ENCODE measurements at regions not wholly inside any gene's neighbourhood (a gene's known extent, or its start where the extent isn't known, plus 50 kb on each side); places are given as distances from the start of the nearest gene placed in this dataset.
"Not testable (repeated sequence)": the region's sequence is repeated elsewhere in the genome, so short reads cannot be mapped to it uniquely, and the experiment has no call there.

DNA sequence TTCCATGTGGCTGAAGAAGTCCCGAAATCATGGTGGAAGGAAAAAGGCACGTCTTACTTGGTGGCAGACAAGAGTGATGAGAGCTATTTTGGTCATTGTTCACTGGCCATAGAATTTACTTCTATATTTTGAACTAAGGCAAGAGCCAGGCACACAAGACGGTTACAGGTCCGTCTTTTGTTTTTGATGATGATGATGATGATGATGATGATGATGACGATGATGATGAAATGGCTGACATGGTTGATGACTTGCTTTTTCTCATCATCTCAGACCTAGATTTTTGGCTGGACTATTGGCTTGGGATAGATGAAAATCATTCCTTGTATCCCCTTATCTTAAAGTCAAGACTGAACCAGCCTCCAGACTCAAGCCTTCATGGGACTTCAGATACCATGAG lies 88.7 kb upstream of the ZNF195 start:
- H3K18ac ChIP-seq (ENCODE audit: extremely low read depth, low read length); H3K9me3 ChIP-seq (ENCODE audit: insufficient read depth in 2 of 2, low read depth in 1 of 2, low read length in 1 of 2); H3K27ac ChIP-seq (ENCODE audit: low read depth, low read length); FAIRE-seq; H3K56ac ChIP-seq (replicated peaks; ENCODE audit: insufficient read length, low read depth, low read length); H3K23ac ChIP-seq (ENCODE audit: insufficient read length); H3K4me3 ChIP-seq (ENCODE audit: extremely low read depth in 1 of 4, insufficient read depth in 2 of 4, low read depth in 3 of 4, low read length in 4 of 4); H2BK15ac ChIP-seq (ENCODE audit: low read length); H2BK5ac ChIP-seq (ENCODE audit: low read depth, low read length); H3K4me2 ChIP-seq (ENCODE audit: insufficient read depth in 1 of 2, low read depth in 2 of 2, low read length in 2 of 2); H3K79me2 ChIP-seq (ENCODE audit: control insufficient read depth in 1 of 2, insufficient read depth in 2 of 2, low read length in 2 of 2); H3K27me3 ChIP-seq (replicated peaks in 1 of 4; ENCODE audit: control insufficient read depth in 3 of 4, extremely low read depth in 1 of 4, insufficient read depth in 3 of 4, low read length in 3 of 4); H4K5ac ChIP-seq (ENCODE audit: insufficient read length, low read depth, low read length); H2BK120ac ChIP-seq (replicated peaks; ENCODE audit: low read depth, low read length); H2AFZ ChIP-seq (ENCODE audit: low read length); H3K4me1 ChIP-seq (replicated peaks in 1 of 4; ENCODE audit: control insufficient read depth in 3 of 4, insufficient read depth in 4 of 4, low read length in 3 of 4); H3K36me3 ChIP-seq (ENCODE audit: control insufficient read depth in 2 of 4, insufficient read depth in 4 of 4, low read length in 3 of 4); H3K9ac ChIP-seq (replicated peaks in 1 of 4; ENCODE audit: extremely low read depth in 1 of 4, low read depth in 3 of 4, low read length in 3 of 4); H3K4ac ChIP-seq (replicated peaks; ENCODE audit: insufficient read length, low read depth, low read length); DNase-seq (ENCODE audit: low read depth in 1 of 2, low spot score in 2 of 2); POLR2A ChIA-PET (ENCODE audit: partially characterized antibody); H3K23me2 ChIP-seq (ENCODE audit: low read depth, low read length); H3K79me1 ChIP-seq (ENCODE audit: low read depth, low read length); H2BK20ac ChIP-seq (ENCODE audit: low read length); H4K91ac ChIP-seq (replicated peaks; ENCODE audit: insufficient read length, low read length); H3K14ac ChIP-seq (ENCODE audit: insufficient read length); H4K8ac ChIP-seq (ENCODE audit: extremely low read depth, insufficient read depth, low read length); CTCF ChIA-PET (ENCODE audit: partially characterized antibody); H2BK12ac ChIP-seq (ENCODE audit: low read depth, low read length); H2AK5ac ChIP-seq (ENCODE audit: low read depth, low read length); H4K20me1 ChIP-seq (replicated peaks in 1 of 2; ENCODE audit: control insufficient read depth in 1 of 2, insufficient read depth in 2 of 2, low read length in 2 of 2): not testable (repeated sequence)
- 88% methylated on average over 5 of the region's 5 CpGs; no CpG with 5 or more reads in 1 of the 2 experiments for WGBS, 2 experiments (ENCODE audit: extremely low coverage in 1 of 2, insufficient coverage in 1 of 2, insufficient read length in 1 of 2, insufficient replicate concordance in 2 of 2, low coverage in 1 of 2, low lambda C conversion rate in 2 of 2, missing lambda C conversion rate in 1 of 2)

DNA sequence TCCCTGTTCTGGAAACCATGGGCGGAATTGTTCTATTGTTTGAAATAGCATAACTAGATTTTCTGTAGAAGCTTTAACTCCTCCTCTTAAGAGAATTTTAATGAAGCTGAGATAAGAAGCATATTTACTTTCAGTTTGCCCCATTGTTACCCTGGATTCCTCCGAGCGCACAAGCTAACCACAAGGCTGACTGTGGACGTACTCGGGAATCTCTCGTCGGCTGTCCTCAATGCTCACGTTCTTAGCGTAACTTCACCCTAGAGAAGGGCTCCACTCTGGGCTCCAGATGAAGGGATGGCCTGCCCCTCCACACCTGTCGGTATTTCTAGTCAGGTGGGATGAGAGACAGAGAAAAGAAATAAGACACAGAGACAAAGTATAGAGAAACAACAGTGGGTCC lies 76.7 kb upstream of the ZNF195 start:
- H2BK120ac ChIP-seq (replicated peaks; ENCODE audit: low read depth, low read length); H4K91ac ChIP-seq (replicated peaks; ENCODE audit: insufficient read length, low read length); H3K4me2 ChIP-seq (ENCODE audit: insufficient read depth in 1 of 2, low read depth in 2 of 2, low read length in 2 of 2); H3K4ac ChIP-seq (replicated peaks; ENCODE audit: insufficient read length, low read depth, low read length); POLR2A ChIA-PET (ENCODE audit: partially characterized antibody); H3K23me2 ChIP-seq (ENCODE audit: low read depth, low read length); H3K56ac ChIP-seq (replicated peaks; ENCODE audit: insufficient read length, low read depth, low read length); H3K27me3 ChIP-seq (replicated peaks in 1 of 4; ENCODE audit: control insufficient read depth in 3 of 4, extremely low read depth in 1 of 4, insufficient read depth in 3 of 4, low read length in 3 of 4); H2AFZ ChIP-seq (ENCODE audit: low read length); H2AK5ac ChIP-seq (ENCODE audit: low read depth, low read length); H3K14ac ChIP-seq (ENCODE audit: insufficient read length); H4K20me1 ChIP-seq (replicated peaks in 1 of 2; ENCODE audit: control insufficient read depth in 1 of 2, insufficient read depth in 2 of 2, low read length in 2 of 2); H3K27ac ChIP-seq (ENCODE audit: low read depth, low read length); H3K4me1 ChIP-seq (replicated peaks in 1 of 4; ENCODE audit: control insufficient read depth in 3 of 4, insufficient read depth in 4 of 4, low read length in 3 of 4); H3K79me1 ChIP-seq (ENCODE audit: low read depth, low read length); H2BK12ac ChIP-seq (ENCODE audit: low read depth, low read length); H4K5ac ChIP-seq (ENCODE audit: insufficient read length, low read depth, low read length); H3K36me3 ChIP-seq (ENCODE audit: control insufficient read depth in 2 of 4, insufficient read depth in 4 of 4, low read length in 3 of 4); H3K9ac ChIP-seq (replicated peaks in 1 of 4; ENCODE audit: extremely low read depth in 1 of 4, low read depth in 3 of 4, low read length in 3 of 4); H4K8ac ChIP-seq (ENCODE audit: extremely low read depth, insufficient read depth, low read length); FAIRE-seq; H3K4me3 ChIP-seq (ENCODE audit: extremely low read depth in 1 of 4, insufficient read depth in 2 of 4, low read depth in 3 of 4, low read length in 4 of 4); DNase-seq (ENCODE audit: low read depth in 1 of 2, low spot score in 2 of 2); H3K79me2 ChIP-seq (ENCODE audit: control insufficient read depth in 1 of 2, insufficient read depth in 2 of 2, low read length in 2 of 2); H3K9me3 ChIP-seq (ENCODE audit: insufficient read depth in 2 of 2, low read depth in 1 of 2, low read length in 1 of 2); H2BK15ac ChIP-seq (ENCODE audit: low read length); H2BK5ac ChIP-seq (ENCODE audit: low read depth, low read length); H3K23ac ChIP-seq (ENCODE audit: insufficient read length); H3K18ac ChIP-seq (ENCODE audit: extremely low read depth, low read length); H2BK20ac ChIP-seq (ENCODE audit: low read length): not testable (repeated sequence)
- WGBS, 2 experiments (ENCODE audit: extremely low coverage in 1 of 2, insufficient coverage in 1 of 2, insufficient read length in 1 of 2, insufficient replicate concordance in 2 of 2, low coverage in 1 of 2, low lambda C conversion rate in 2 of 2, missing lambda C conversion rate in 1 of 2), result 93% methylated on average over 10 of the region's 10 CpGs; no CpG with 5 or more reads in 1 of the 2 experiments
- CTCF ChIA-PET (ENCODE audit: partially characterized antibody), result interaction anchor here (0.7 kb wide), 1 partner anchor 158 kb away, joined by 3 read pairs; no protein-coding TSS in a partner anchor

Measured in H1 (cell line).